Pons (tissue), 1 donor: ENCODE measurements at regions not wholly inside any gene's neighbourhood (a gene's known extent, or its start where the extent isn't known, plus 50 kb on each side); places are given as distances from the start of the nearest gene placed in this dataset.

Experiments used
- DNase-seq: peaks from one replicate; pipeline ENCODE4 v3.0.0-alpha.2; 2016; ENCODE audit warnings: low spot score

DNA sequence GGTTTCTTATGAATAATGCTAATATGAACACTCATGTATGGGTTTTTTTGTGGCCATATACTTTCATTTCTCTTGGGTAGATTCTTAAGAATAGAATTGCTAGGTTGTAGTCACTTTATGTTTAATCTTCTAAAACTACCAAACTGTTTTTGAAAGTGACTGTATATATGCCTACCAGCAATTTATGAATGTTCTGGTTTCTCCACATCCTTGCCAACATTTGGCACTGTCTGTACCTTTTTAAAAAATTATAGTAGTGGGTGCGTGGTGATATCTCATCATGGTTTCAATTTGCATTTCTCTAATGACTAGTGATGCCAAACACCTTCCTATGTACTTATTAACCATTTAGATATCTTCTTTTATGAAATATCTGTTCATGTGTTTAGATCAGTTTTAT is 110.6 kb upstream of the RIOK3 start:
- no peak for DNase-seq

DNA sequence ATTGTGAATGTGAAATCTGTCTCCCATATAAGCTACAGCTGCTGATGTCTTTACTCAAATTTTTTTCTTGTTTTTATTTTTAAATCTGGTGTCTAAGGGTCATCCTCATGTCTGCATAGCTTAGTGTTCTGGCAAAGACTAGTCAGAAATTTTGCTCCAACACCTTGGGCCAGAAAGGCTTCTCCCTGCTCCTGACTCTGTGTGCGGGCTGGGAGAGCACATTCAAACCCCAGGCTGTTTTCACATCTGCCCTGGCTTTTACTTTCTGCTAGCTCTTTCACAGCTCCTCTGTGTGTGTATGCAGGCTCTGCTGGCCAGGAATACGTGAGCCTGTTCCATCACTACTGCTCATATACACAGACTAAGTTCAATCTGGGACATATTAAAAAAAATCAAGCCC is 102.9 kb upstream of the RIOK3 start:
- no peak for DNase-seq

DNA sequence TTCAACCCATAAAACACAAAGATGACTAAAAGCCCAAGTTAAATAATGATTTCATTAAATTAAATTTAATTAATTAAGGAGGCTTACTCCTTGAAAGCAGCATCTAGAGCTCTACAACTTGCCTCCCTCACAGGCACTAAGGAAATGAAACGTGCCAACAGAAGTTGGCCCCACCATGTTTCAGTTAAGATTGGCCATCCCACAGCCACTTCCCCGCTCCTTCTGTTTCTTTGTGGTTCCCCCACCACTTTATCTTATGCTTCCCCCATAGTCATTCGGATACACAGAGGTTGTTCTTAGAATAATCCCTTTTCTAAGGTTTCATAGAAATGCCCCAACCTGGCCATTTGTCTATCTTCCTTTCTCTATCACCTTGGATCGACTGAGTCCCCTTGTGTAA is 101.6 kb upstream of the RIOK3 start:
- DNase-seq, result no peak

DNA sequence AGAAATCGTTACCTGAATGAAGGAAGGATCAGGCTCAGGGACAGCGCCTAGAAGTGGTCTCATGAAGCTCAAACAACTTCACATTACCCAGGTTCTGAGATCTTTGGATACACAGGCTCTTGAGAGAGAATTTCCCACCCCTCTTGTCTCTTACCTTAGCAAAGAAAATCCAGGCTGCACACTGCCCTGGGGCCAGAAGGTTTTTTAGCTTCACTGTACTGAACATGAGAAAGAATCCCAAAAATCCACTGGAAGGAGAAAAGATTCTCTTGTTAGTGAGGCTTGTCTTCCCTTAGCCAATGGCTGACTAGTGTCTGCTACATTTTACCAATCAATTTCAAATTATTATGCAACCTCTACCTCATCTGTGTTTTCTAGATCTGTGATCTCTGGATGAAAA is 101.0 kb upstream of the RIOK3 start:
- no peak for DNase-seq

DNA sequence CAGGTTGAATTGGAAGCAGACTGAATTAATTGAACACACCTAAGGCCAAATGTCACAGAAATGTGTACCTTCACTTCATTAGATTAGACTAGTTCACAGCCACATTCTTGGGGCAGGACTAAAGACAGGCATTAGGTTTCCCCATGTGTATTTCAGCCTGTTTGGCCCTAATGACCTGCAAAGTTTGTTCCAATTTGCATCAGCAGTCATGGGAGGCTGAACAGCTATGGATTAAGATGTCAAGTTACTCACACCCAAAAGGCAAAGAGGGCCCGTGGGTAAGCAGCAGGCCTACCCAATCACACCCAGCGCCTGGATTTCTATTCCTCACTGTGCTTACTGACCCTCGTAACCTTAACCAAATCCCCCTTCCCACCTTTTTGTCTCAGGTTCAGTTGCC is 99.6 kb upstream of the RIOK3 start:
- DNase-seq, result no peak

DNA sequence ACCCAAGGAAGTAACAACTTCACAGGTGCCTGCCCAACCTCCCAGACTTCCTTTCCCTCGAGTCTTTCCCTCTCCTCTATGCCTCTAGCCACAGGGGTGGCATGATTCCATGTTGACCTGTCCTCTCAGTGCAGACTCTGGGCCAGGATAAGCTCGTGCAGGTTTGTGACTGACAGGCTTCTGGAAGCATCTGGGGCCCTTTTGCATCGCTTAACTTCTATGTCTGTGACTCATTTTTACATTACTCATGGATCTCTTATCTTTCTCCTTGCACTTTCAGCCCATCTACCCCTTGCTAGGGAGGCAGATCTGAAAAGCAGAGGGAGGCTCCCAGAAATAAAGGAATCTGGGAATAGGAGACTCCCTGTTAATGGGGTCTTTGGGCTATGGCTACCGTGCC is 98.5 kb upstream of the RIOK3 start:
- no peak for DNase-seq

DNA sequence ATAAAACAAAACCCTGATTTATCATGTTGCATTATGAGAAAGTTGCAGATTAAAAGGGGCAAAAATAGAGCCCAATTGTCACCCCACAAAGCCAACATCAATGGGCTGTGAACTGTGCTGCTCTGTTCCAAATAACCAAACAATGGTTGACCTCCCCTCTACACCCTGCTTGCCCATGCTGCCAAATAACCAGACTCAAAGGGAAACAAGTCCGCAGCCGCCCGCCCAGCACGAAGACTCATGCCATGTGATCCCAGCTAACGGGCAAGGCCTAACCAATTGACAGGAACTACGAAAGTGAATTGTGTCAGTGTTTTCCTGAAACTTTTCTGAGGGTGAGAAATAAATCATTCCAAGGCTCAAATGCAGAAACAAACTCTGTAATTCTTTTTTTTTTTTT is 97.9 kb upstream of the RIOK3 start:
- peak; percentile 19 for DNase-seq

DNA sequence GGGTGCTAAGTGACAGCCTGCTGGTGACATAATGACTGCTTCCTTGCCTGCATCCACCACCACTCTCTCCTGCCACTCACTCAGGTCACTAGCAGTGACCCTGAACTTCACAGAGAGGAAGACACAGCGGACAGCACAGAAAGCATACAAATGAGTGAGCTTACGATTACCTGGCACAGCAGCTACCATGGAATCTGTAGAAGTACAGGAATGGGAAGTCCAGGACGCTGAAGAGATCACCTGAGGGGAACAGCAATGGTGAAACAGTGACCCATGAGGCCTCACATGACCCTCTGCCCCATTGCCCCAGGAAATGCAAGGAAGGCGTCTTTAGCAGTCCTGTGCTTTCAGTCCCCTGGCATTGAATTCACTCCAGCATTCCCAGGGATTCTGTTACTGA is 96.7 kb upstream of the RIOK3 start:
- DNase-seq, result no peak

DNA sequence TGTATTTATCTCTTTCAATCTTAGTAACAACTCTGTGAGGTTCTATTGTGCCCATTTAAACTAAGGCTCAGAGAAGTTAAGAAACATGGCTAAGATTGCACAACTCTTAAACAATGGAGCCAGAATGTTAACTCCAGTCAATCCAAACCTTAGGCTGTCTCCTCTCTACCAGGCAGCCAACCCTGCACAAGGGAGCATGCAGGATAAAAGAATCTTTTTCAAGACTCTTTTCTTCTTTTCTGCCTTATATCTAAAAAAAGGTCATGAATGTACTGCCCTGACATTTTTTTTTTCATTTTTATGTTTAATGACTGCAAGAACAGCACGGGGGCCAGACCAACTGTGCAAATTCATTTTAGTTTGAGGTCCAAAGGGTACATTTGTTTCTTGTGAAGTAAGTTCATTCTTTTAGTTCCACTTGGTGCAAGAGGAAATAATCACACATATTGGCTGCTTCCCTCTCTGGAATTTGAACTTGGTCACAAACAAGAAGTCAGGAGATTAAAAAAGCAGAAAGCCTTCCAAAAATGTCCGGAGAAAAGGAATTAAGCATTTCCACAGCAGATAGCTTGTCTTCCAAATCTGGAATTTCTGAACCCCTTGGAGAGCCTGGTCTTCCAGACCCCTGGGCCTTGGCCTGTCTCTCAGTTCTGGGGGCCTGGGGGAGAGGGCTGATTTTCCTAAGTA is 96.0 kb upstream of the RIOK3 start:
- DNase-seq, result peak; percentile 11

DNA sequence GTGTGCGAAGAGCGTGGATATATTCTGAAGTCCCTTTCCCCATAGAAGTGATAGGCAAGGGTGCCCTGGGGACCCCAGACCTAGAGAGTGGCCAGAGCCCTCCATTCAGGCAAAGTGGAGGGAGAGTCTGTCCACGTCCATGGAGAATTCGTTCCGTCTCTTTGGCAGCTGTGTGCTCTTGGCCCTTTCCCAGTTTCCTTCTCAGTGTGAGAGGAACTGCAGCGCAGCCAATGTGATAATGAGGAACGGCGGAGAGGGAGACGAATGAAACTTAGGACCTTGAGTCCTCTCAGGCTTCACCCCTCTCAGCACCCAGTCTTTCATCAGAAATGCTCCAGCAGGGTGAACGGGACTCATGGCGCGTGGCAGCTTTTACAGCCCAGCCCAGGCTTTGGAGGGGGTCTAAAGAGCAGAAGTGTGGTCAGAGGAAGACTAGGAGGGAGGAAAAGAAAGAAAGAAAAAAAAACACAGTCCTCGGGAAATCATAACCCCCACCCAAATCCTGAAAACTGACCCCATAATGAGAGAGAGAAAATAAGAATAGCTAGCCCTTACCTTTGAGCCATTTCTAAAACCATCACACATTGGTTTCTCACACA is 95.0 kb upstream of the RIOK3 start:
- peak; percentile 62 for DNase-seq

DNA sequence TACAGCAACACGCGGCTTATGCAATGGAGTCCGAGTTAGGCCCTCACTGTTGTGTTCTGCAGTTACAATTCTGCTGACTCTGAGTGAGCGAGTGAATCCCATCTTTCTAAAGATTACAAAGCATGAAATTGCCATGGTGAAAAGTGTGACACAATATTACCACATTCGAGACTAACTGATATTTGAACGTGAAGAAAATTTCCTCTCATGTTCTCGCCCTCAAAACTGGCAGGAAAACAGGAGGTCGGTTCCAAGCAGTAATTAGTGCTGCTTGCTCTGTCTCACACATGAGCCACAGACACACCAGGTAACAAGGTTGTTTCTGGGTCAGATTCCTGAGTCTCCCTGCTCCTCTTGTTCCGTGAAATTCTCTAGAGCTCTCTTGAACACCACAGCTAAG is 93.7 kb upstream of the RIOK3 start:
- no peak for DNase-seq

DNA sequence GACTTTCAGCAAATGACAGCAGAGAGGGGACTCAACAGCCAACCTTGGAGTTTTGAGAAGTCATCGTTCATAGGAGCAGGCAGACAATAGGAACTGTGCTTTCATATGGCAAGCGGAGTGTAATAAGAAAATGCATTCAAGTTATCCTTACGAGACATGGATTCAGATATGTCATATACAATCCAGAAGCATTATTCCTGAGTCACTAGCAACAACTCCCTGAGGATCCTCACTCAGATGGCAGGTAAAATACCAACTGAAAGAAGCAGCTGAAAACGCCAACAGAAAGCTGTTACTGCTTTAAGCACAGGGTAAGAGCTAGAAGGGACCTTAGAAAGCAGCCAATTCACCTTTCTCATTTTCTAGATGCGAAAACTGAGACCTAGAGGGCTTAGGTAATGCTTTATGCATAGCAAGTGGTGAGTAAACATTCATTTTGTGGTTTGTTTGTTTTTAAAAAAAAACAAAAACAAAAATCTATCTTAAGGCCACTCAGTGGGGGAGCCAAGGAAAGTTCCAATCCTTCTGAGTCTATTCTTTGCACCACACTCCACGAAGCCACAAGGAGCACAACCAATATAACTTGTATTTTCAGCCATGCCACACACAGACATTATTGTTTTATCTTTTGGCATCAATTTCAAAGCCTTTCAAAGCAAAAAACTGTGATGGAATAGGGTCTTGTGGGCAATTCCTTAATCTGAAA is 89.1 kb upstream of the RIOK3 start:
- DNase-seq, result no peak

DNA sequence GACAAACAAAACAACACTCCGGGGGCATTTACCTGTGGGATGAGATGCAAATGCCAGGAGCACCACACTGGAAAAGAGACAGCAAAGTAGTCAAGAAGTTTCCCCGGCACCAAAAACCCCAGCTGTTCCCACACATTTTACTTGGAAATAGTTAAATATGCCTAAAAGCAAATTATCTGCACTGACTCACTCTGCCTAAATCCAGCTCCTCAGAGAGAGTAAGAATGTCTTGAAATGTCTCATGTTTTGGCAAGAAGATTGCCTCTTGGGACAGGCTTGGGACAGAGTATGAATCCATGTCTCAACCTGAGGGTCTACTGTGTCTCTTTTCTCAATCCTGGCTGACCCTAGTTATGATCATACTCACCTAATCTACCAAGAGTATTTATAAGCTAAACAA is 87.5 kb upstream of the RIOK3 start:
- DNase-seq, result no peak

DNA sequence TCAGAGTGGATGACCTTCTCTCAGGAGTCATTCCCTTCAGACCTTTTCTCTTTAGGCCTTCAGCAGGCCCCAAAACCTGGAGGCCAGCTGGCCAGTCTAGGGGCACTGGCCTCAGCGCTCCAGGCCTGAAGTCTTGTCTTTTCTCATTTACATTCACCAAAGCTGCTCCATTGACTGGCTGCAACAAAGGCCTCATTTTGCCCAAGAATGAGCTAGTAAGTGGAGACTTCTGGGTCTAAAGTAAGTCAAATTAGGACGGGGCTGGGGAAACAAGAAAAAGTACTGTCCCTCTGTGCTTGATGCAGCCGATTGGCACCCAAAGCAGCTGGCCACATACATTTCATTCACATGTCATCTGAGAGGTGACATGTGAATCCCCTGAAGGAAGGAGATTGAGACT is 83.8 kb upstream of the RIOK3 start:
- peak; percentile 80 for DNase-seq

DNA sequence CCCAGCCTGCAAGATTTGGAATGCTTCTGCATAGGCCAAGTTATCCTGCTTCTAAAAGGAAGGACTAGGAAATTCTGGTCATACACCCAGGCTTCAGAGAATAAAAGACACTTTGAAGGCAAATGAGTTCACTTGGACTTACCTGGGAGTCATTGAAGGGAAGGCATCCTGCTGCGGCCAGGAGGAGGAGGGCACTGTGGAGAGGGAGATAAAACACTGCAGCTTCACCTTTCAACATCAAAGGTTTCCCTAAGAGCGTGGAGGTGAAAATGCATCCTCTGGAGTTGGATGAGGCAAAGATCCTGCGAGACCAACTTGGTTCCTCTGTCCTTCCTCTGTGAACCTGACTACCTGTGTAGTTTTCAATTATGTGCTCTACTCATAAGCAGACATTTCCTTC is 79.5 kb upstream of the RIOK3 start:
- no peak for DNase-seq

DNA sequence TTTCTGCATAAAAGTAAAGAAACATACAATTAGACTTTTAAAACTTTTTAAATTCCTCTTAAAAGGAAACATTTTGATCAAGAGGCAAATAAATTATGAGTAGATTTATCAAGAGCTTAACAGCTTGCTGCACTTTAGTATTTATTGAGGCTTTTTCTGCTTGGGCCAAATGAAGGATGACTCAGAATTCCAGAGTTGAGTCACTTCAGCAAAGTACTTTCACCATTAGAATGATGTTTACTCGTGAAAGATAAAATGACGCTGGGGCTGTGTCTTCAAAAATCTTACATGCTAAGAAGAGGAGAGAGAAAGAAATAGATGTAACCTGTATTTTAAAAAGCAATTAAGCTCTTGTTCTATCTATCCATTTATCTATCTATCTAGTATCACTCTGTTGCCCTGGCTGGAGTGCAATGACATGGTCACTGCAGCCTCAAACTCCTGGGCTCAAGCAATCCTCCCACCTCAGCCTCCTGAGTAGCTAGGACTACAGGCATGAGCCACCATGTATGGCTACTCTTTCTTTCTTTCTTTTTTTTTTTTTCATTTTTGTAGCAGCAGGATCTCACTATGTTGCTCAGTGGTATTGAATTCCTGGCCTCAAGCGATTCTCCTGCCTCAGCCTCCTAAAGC is 75.3 kb upstream of the RIOK3 start:
- no peak for DNase-seq

DNA sequence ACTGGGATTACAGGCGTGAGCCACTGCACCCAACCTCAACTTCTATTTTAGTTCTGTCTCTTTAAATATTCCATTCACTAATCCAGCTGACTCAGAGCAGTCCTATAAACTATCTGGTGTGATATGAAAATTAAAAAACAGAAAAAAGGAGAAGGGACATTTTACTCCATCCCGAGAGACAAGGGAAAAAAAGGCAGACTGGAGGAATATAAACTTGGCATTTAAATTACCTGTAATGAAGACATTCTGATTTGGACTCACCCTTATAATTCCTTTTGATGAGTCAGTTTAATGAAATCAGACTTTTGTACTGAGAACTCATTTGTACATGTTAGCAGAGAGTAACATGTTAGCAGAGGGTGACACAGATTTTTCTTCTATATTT is 74.8 kb upstream of the RIOK3 start:
- DNase-seq, result no peak

DNA sequence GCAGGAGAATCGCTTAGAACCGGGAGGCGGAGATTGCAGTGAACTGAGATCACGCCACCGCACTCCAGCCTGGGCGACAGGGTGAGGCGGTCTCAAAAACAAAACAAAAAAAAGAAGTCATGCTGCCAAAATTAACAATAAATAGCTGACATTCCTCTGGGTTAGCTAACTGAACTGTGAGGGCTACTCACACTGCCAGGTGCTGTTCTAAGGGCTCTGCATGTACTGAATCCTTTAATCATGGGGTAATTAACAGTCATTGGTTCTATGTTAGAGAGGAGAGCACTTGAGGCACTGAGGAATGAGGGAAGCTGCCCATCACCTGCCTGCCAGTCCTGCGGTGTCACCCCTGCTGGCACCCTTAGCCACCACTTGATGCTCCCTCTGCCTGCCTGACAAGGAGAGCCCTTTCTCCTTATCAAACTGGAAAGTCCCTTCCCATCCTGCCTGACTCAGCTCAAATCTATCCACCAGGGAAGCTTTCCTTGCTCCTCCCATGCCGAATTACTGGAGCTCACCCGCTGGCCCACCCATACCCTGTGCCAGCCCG is 73.0 kb upstream of the RIOK3 start:
- DNase-seq, result no peak

DNA sequence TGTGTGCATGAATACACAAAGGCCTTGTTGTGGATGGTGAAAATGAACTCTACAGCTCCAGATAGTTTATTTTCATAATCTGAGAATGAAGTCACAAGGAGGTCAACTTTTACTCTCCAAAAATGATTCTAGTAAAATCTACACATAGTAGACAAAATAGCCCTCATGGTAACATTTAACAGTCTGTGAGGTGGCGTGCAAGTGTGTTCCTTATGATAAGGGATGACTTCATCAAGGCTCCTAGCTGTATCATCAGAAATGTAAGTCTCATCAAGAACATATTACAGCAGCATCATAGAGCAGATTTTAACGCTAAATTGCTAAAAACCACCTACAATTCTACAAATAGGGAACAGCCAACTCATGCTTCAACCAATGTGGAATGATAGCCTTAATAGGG is 72.3 kb upstream of the RIOK3 start:
- DNase-seq, result no peak

DNA sequence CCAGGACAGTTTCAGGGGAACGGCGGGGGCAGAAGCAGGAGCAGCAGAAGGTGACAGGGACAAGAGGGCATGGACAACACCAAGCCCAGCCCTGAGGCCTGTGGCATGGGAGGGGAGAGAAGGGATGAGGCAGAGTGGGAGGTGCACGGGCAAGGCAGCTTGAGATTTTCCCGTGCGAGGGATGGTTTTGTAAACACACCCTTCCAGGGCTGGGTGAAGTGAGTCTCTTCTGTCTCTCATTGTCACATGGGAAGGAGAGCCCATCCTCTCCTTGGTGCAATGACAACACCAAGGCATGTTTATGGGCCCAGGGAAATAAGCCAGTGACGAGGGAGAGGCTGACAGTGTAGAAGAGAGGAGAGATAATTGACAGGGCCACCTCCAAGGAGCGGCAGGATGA is 69.6 kb upstream of the RIOK3 start:
- DNase-seq, result no peak

DNA sequence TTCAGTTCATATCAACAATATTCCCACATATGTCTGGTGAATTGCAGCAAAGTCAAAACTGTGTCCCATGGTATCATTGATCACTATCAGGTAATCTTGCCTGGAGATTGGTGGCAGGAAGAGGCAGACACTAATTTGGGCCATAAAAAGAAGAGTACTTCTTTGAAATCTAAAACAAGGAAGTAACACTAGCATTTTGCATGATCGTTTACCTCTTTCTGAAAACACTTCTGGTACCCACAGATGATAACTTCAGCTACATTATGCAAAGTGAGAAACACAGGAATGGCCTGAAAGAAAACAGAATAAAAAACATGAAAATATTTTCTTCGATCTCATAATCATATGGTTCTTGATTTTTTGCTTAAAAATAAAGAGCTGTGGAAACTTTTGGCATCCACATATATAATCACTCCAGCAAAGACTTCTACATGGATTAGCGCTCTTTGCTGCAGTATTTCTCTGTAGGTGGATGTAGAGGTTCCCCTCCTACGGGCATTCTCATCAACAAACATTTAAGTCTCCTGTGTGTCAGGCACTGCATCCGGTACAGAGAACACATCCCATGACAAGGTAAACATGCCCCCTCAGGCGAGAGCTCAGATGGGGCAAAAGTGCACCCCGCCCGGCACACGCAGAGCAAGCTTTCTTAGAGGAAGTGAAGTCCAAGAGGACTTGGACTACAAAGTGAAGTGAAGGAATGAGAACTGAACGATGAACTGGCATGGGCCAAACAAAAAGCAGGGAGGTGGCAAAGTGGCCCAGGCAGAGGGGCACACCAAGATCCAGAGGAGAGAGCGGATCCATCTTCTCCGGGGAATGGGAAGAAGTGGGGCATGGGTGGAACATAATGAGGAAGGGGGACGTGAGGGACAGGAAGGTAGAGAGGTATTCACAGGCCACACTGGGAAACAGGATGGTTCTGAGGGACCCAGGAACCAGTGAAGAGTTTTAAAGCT is 68.0 kb upstream of the RIOK3 start:
- no peak for DNase-seq

DNA sequence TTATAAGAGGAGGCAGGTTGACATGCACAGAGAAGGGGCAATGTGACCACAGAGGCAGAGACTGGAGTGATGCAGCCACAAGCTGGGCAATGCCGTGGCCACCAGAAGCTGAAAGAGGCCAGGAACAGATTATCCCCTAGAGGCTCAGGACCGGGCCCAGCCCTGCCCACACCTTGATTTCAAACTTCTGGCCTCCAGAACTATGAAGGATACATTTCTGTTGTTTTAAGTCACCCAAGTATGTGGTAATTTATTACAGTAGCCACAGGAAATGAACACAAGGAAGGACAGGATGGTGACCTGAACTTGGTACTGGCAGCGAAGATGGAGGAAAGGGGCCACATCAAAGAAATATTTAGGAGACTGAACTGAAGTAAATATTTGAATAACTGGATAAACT is 66.8 kb upstream of the RIOK3 start:
- no peak for DNase-seq
